HG02973 (cell line): ENCODE measurements at regions not wholly inside any gene's neighbourhood (a gene's known extent, or its start where the extent isn't known, plus 50 kb on each side); places are given as distances from the start of the nearest gene placed in this dataset.
A peak's percentile ranks its signal among the peaks of the same experiment; 100 is the strongest.

Source experiments
- ATAC-seq: cut with Tn5 transposase; IDR thresholded peaks from one replicate; pipeline ENCODE4 v1.9.1; 2021; ENCODE audit warnings: moderate library complexity; ENCODE audit not compliant: unreplicated experiment

GRCh38 chr6:74645108-74645849 lies 560.6 kb downstream of the COL12A1 start:
- no peak for ATAC-seq

- no peak for ATAC-seq
These were observed 563.8 kb downstream of the COL12A1 start for GRCh38 chr6:74642101-74642500.

GRCh38 chr6:74638412-74638811 lies 567.4 kb downstream of the COL12A1 start:
- ATAC-seq: no peak

DNA sequence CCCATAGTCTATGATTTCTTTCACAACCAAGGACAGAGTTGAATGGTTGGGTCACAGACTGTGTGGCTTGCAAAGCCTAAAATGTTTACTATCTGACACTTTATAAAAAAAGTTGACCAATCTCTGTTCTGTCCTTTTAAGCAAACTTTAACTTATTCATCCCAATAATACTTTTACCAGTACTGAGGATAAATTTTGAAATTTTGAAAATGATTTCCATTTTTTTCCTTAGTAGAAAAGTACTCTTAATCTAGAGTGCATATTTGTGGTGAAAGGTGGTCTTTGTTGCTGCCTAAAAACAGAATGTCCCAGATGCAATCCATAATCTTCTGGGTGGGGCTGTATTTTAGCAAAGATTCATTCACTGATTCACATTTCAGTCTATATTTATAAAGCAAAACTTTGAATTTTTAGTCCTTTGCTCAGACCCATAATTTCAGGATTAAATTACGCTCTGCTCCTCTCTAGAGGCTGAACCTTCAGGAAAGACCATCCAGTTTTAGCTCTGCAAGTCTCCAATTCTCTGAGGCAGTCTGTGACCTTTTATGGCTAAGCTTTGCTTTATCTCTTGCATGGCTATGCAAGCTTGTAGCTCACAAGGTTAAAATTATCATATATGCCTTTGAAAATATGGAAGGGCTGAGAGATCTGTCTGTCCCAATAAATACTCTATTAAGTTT lies 573.5 kb downstream of the COL12A1 start:
- no peak for ATAC-seq

DNA sequence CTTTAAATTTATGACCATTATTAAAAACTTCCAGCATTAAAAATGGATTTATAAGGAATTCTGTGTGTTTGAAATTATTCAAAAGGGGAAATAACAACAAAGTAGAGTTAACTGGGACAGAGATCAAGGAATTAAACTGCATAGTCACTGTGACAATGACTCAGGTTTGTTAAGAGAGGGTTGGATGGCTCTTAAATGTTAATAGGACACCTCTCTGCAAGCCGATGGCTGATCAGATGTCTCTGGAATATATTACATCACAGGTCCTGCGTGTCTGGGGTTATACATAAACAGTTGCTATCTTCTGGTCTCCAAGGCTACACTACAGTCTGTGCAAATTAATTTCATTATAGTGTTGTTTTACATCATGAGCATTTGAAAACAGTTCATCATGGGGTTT lies 574.3 kb downstream of the COL12A1 start:
- ATAC-seq: no peak

DNA sequence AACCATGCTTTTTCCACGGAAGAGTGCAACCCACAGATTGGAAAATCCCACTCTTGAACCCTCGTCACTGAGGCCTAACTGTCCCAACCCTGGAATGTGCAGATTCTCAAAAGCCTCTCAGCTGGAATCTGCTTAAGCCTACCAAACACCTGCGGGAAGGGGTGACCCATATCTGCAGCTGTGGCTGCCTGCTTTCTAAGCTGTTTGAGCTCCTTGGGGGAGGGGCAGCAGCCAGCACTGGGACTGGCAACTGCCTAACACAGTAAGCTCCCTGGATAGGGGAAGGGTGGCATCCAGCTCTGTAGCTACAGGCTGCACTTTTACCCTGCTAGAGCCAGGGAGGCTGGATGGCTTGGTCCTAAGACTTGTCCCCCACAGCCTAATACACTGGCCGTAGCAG lies 579.6 kb downstream of the COL12A1 start:
- ATAC-seq: no peak

DNA sequence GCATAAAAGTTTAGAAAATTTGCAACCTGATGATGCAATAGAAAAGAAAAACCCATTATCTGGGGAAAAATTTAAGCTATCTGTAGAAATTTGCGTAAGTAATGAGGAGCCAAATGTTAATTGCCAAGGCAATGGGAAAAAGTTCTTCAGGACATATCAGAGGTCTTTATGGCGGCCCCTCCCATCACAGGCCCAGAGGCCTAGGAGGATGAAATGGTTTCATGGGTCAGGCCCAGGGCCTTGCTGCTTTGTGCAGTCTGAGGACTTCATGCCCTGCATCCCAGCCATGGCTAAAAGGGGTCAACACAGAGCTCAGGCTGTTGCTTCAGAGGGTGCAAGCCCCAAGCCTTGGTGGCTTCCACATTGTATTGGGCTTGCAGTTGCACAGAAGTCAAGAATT lies 582.8 kb downstream of the COL12A1 start:
- no peak for ATAC-seq

DNA sequence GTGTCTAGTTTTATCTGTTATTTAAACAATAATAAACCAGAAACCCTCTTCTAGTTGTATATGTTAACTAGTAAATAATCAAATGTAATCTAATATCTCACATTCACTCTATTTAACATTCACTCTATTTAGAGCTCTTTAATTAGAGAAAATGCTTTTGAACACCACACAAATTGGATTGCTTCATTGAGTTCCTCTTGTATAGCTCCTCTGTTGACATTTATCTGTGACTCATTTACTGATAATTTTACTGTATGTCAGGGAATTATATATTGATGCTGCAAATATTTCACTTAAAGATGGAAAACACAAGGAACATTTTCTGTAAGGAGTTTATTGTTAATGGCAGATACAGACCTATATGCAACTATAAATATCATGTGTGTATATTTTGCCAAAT lies 594.6 kb downstream of the COL12A1 start:
- ATAC-seq: no peak

- no peak for ATAC-seq
These were observed 595.5 kb downstream of the COL12A1 start for GRCh38 chr6:74610352-74610751.

DNA sequence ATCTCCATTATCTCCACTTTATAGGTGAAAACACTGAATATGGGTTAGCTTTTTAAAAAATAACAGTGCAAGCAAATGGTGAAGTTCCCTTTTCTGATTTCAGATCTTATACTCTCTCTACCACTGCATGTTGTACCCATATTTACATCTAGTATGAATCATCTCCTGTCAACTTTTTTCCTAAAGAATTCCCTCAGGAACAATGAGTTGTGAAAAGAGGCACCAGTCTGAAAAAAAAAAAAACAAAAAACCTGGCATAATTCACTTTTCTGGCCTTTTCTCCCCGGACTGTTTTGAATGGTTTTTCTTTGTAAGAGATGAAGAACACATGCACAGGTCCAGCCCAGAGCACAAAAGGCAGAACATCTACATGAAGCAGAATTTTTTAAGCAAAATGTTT lies 596.0 kb downstream of the COL12A1 start:
- no peak for ATAC-seq

GRCh38 chr6:74607934-74608333 lies 597.9 kb downstream of the COL12A1 start:
- no peak for ATAC-seq

- no peak for ATAC-seq
These were observed 598.4 kb downstream of the COL12A1 start for GRCh38 chr6:74607468-74607867.

- ATAC-seq: no peak
These were observed 599.2 kb downstream of the COL12A1 start for GRCh38 chr6:74606582-74607071.

DNA sequence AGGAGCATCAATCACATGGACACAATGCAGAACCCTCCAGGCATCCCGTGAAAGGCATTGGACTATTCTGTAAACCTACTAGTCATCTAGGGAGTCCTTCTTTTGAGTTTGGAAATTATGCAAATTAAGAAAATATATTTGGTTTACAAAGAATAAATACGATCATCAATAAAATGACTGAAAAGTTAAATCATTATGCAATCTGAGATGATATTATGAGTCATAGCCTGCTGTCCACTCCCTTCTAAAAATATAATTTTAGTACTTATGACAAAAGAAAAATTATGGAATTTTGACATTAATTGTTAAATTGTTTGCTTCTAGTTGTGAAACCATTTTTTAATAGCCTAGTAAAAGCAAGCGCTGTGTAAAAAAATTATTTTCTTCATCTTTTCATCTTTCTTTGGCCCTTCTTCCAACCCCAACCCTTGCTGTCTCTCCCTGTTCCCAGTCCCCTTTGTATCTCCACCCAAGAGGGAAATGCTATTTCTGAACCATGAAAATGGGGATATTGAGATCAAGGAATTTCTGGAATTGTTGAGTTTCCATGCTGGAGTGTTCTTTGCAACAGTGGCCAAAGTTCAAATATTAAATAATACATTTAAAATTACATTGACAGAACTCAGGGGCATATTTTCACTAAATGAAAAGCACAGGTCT lies 599.8 kb downstream of the COL12A1 start:
- ATAC-seq: no peak

GRCh38 chr6:74604279-74604678 lies 601.6 kb downstream of the COL12A1 start:
- ATAC-seq: no peak

DNA sequence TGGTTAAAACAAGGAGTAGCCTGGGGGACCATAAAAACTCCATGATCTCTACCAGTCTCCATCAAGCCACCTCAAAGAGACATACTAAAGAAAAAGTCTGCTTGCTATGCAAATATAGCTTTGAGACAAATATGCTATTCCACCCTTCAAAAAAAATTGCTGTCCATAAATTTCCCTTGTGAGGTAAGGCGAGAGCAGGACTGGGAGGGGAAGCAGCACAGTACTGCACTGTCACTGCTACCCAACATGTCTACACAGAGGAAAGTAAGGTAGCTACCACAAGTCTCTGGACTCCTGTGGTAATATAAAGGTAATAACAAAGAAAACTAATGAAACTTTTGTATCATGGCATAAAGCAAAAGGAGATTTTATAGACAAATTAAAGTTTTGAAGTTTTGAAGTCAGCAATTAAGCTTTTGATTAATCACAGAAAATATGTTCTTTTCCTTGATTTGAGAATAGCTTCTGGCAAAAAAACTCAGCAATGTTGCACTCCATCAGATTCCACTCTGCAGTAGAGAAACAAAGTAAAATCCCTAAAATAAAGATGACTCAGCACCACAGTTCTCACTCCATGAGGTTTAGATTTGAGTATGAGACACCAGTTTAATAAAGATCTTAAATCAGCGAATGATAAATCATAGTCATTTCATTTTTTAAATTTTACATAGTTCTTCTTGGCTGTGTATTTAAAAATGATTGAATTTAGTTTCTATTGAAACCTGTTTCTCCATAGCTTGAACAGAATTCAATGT lies 602.4 kb downstream of the COL12A1 start:
- ATAC-seq: no peak

DNA sequence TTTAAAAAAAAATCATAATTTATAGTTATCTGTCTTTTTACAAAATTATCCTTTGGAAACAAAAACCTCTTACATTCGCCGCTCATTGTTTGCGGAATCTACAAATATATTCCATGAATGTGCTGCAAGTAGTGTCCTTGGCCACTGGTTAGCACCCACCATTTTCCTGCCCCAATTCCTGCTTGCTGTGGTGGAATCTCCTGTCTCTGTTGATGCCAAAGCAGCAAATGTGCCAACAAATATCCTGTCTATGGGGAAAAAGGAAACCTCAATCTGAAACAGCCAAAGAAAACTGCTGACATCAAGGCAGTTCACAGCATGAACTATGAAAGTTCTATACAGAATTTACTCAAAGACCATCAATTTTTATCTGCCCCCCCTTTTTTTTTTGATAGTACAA lies 603.6 kb downstream of the COL12A1 start:
- no peak for ATAC-seq

GRCh38 chr6:74598462-74599393 lies 607.1 kb downstream of the COL12A1 start:
- peak; percentile 95 for ATAC-seq

- peak; percentile 41 for ATAC-seq
These were observed 608.0 kb downstream of the COL12A1 start for GRCh38 chr6:74597840-74598239.

DNA sequence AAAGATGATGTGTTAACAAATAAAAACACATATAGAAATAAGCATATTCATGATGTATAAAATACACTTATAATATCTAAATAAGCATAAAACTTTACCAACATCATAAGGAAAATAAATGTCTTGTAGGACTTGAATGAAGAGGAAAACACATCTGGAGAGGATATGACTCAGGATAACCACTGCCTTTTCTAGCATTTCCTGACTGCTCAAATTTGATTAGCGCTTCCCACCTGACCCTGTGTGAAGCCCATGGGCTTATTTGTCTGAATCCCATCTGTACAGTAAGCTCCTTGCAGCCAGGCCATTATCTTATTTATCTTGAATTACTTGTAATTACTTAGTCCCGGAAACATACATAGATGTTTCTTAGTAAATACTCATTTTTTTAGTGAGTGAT lies 608.6 kb downstream of the COL12A1 start:
- ATAC-seq: no peak
